HepG2 (cell line): ENCODE measurements at regions not wholly inside any gene's neighbourhood (a gene's known extent, or its start where the extent isn't known, plus 50 kb on each side); places are given as distances from the start of the nearest gene placed in this dataset.

Source experiments
- BATF2 ChIP-seq: sonication (generic); formaldehyde crosslinking; IDR thresholded peaks from 2 replicates; pipeline ENCODE4 v1.8.0; 2022; ENCODE audit warnings: mild to moderate bottlenecking, missing genetic modification reagents, moderate library complexity
- BRD4 ChIP-seq: sonication (generic); formaldehyde crosslinking; IDR thresholded peaks from 2 replicates; pipeline ENCODE4 v1.4.0; 2020; ENCODE audit warnings: missing genetic modification reagents
- EED ChIP-seq: sonication (generic); formaldehyde crosslinking; IDR thresholded peaks from 2 replicates; pipeline ENCODE4 v1.5.0; 2020; ENCODE audit warnings: mild to moderate bottlenecking, missing genetic modification reagents
- FOXM1 ChIP-seq: sonication (generic); formaldehyde crosslinking; IDR thresholded peaks from 2 replicates; pipeline ENCODE4 v1.5.0; 2020; ENCODE audit warnings: missing genetic modification reagents
- HNRNPLL ChIP-seq: fragments of 200-400 bp; formaldehyde crosslinking; IDR thresholded peaks from 2 replicates; pipeline ENCODE4 v1.6.1; 2017; ENCODE audit warnings: mild to moderate bottlenecking, low read depth, low read length; ENCODE audit not compliant: poor library complexity, severe bottlenecking
- KDM1A ChIP-seq: IDR thresholded peaks from 2 replicates; pipeline ENCODE4 v1.6.1; 2016; ENCODE audit warnings: missing compliant biosample characterization
- NONO ChIP-seq, 2 experiments: fragments of 450-650 bp in 1 of 2; sonication (generic) in 1 of 2; formaldehyde crosslinking in 1 of 2; IDR thresholded peaks in 1 of 2; conservative IDR thresholded peaks in 1 of 2; 2 replicates each; pipeline versions ENCODE4 v1.6.1 to v1.8.0; 2017 to 2022; ENCODE audit warnings: mild to moderate bottlenecking in 1 of 2, missing genetic modification reagents in 1 of 2, moderate library complexity in 1 of 2
- TFE3 ChIP-seq: IDR thresholded peaks from 2 replicates; pipeline ENCODE4 v1.6.1; 2016
- ZBTB46 ChIP-seq: sonication (generic); formaldehyde crosslinking; IDR thresholded peaks from 2 replicates; pipeline ENCODE4 v1.4.0; 2020; ENCODE audit warnings: mild to moderate bottlenecking, missing genetic modification reagents, borderline replicate concordance
- ZBTB7B ChIP-seq: sonication (generic); formaldehyde crosslinking; IDR thresholded peaks from 2 replicates; pipeline ENCODE4 v1.4.0; 2020; ENCODE audit warnings: missing genetic modification reagents
- ZMYM4 ChIP-seq: sonication (generic); formaldehyde crosslinking; IDR thresholded peaks from 2 replicates; pipeline ENCODE4 v1.8.1; 2023; ENCODE audit warnings: mild to moderate bottlenecking, missing genetic modification reagents
- ZNF180 ChIP-seq: sonication (generic); formaldehyde crosslinking; IDR thresholded peaks from 2 replicates; pipeline ENCODE4 v1.4.0; 2020; ENCODE audit warnings: low read depth, missing genetic modification reagents, borderline replicate concordance
- ZNF230 ChIP-seq: sonication (generic); formaldehyde crosslinking; IDR thresholded peaks from 2 replicates; pipeline ENCODE4 v1.4.0; 2020; ENCODE audit warnings: mild to moderate bottlenecking, missing genetic modification reagents
- ZNF333 ChIP-seq: sonication (generic); formaldehyde crosslinking; IDR thresholded peaks from 2 replicates; pipeline ENCODE4 v1.4.0; 2020; ENCODE audit warnings: mild to moderate bottlenecking, missing genetic modification reagents, borderline replicate concordance
- ZNF414 ChIP-seq: sonication (generic); formaldehyde crosslinking; IDR thresholded peaks from 2 replicates; pipeline ENCODE4 v1.5.0; 2020; ENCODE audit warnings: missing genetic modification reagents
- ZNF614 ChIP-seq: IDR thresholded peaks from 2 replicates; pipeline ENCODE4 v1.6.1; 2018; ENCODE audit warnings: missing biosample characterization, missing genetic modification reagents, inconsistent platforms, borderline replicate concordance
- ZNF672 ChIP-seq: sonication (generic); formaldehyde crosslinking; IDR thresholded peaks from 2 replicates; pipeline ENCODE4 v1.8.1; 2022; ENCODE audit warnings: missing genetic modification reagents
- ZNF772 ChIP-seq: sonication (generic); formaldehyde crosslinking; IDR thresholded peaks from 2 replicates; pipeline ENCODE4 v1.5.0; 2020; ENCODE audit warnings: mild to moderate bottlenecking, missing genetic modification reagents
- ZNF775 ChIP-seq: sonication (generic); formaldehyde crosslinking; IDR thresholded peaks from 2 replicates; pipeline ENCODE4 v1.4.0; 2020; ENCODE audit warnings: missing genetic modification reagents, mild to moderate bottlenecking, moderate library complexity, borderline replicate concordance
- ZNF780A ChIP-seq: sonication (generic); formaldehyde crosslinking; IDR thresholded peaks from 2 replicates; pipeline ENCODE4 v1.8.0; 2022; ENCODE audit warnings: mild to moderate bottlenecking, missing genetic modification reagents, moderate library complexity
- ZSCAN20 ChIP-seq: sonication (generic); formaldehyde crosslinking; IDR thresholded peaks from 2 replicates; pipeline ENCODE4 v1.4.0; 2020; ENCODE audit warnings: missing genetic modification reagents, mild to moderate bottlenecking, borderline replicate concordance

- TF ChIP-seq EED (CRISPR knock-in tag) (no peak), ZNF333 (CRISPR knock-in tag) (no peak), ZNF780A (no peak), ZNF414 (CRISPR knock-in tag) (no peak), BRD4 (CRISPR knock-in tag) (no peak), FOXM1 (no peak), HNRNPLL (no peak), ZBTB7B (CRISPR knock-in tag) (peak; percentile 54; the same call in 1 of the 2 replicates), ZNF180 (0 out of 2 replicates have a peak, but pooled peaks have one; percentile 25), ZBTB46 (CRISPR knock-in tag) (no peak), ZNF614 (CRISPR knock-in tag) (no peak), ZMYM4 (CRISPR knock-in tag) (no peak; the same call in none of the 2 replicates), ZNF772 (CRISPR knock-in tag) (no peak), TFE3 (CRISPR knock-in tag) (no peak; the same call in 1 of the 2 replicates), NONO (IDR thresholded peaks at IDR 0.05) (no peak), NONO (CRISPR knock-in tag; conservative IDR thresholded peaks at IDR 0.05) (no peak), KDM1A (CRISPR knock-in tag) (peak; percentile 99), BATF2 (CRISPR knock-in tag) (no peak), ZSCAN20 (CRISPR knock-in tag) (no peak), ZNF672 (CRISPR knock-in tag) (no peak), ZNF230 (CRISPR knock-in tag) (0 out of 2 replicates have a peak, but pooled peaks have one; percentile 14), ZNF775 (CRISPR knock-in tag) (no peak)
Measured at GRCh38 chr20:50456452-50457324, 53.5 kb upstream of the PTPN1 start (continued).
